KMS-11 (cell line): ENCODE measurements at regions not wholly inside any gene's neighbourhood (a gene's known extent, or its start where the extent isn't known, plus 50 kb on each side); places are given as distances from the start of the nearest gene placed in this dataset.

Source experiments
- H2AFZ ChIP-seq: fragments of 200-600 bp; sonication (generic); 2 replicates; pipeline ENCODE4 v1.6.1; 2016; ENCODE audit warnings: antibody characterized with exemption, mixed run types, low read depth
- H3K27ac ChIP-seq: fragments of 200-600 bp; sonication (generic); 2 replicates; pipeline ENCODE4 v1.6.1; 2016; ENCODE audit warnings: mild to moderate bottlenecking, mixed run types
- H3K27me3 ChIP-seq: fragments of 200-600 bp; sonication (generic); 2 replicates; pipeline ENCODE4 v1.6.1; 2017; ENCODE audit warnings: mild to moderate bottlenecking, low read depth, mixed run types, moderate library complexity; ENCODE audit not compliant: insufficient read depth
- H3K36me3 ChIP-seq: fragments of 200-600 bp; sonication (generic); 2 replicates; pipeline ENCODE4 v1.6.1; 2017; ENCODE audit warnings: mild to moderate bottlenecking, mixed run types; ENCODE audit not compliant: insufficient read depth
- H3K4me1 ChIP-seq: fragments of 200-600 bp; sonication (generic); 2 replicates; pipeline ENCODE4 v1.6.1; 2016; ENCODE audit warnings: mild to moderate bottlenecking, low read depth, mixed run types; ENCODE audit not compliant: poor library complexity, severe bottlenecking
- H3K4me2 ChIP-seq: fragments of 200-600 bp; sonication (generic); 2 replicates; pipeline ENCODE4 v1.7.0; 2016; ENCODE audit warnings: mild to moderate bottlenecking, mixed run types
- H3K4me3 ChIP-seq: fragments of 200-600 bp; sonication (generic); IDR thresholded peaks from 2 replicates; pipeline ENCODE4 v1.6.1; 2017; ENCODE audit warnings: low read depth, low read length, mixed read lengths; ENCODE audit not compliant: insufficient read depth
- H3K79me2 ChIP-seq: fragments of 200-600 bp; sonication (generic); 2 replicates; pipeline ENCODE4 v1.6.1; 2016; ENCODE audit warnings: low read depth, mixed run types; ENCODE audit not compliant: insufficient read depth
- H3K9ac ChIP-seq: fragments of 200-600 bp; sonication (generic); 2 replicates; pipeline ENCODE4 v1.6.1; 2016; ENCODE audit warnings: mild to moderate bottlenecking, mixed run types
- H4K20me1 ChIP-seq: fragments of 200-600 bp; sonication (generic); 2 replicates; pipeline ENCODE4 v1.6.1; 2016; ENCODE audit warnings: mild to moderate bottlenecking, mixed run types; ENCODE audit not compliant: insufficient read depth
- TF ChIP-seq, protein P1 (sequence below): fragments of 200-600 bp; sonication (generic); conservative IDR thresholded peaks from 2 replicates; pipeline ENCODE4 v1.6.1; 2017; ENCODE audit warnings: low read depth, mild to moderate bottlenecking, antibody characterized with exemption, low read length, moderate library complexity, mixed read lengths

DNA sequence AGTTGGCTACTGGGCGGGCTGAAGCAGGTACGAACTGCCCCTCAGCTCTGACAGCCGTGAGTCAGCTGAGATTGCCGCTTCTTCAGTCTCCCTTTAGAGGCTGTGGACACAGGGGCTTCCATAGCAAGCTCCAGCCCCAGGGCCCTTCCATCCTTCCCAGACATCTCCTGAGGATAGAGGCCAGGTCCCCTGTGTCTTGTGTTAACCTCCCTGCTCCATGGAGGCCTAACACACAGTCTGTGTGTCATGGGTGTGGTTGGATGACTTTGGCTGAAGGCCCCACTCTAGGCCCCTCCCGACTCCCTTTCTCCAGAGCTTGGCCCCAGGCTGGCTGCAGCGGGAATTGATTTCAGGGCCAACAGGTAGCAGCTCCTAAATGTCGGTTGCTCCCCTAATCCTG lies 116.1 kb upstream of the TLE3 start:
- H3K79me2 ChIP-seq: no peaks in the 10 kb centered on the region
- no peaks in the 10 kb centered on the region for H4K20me1 ChIP-seq
- no peak overlapping the region for H3K27ac ChIP-seq
- TF ChIP-seq, protein P1, sequence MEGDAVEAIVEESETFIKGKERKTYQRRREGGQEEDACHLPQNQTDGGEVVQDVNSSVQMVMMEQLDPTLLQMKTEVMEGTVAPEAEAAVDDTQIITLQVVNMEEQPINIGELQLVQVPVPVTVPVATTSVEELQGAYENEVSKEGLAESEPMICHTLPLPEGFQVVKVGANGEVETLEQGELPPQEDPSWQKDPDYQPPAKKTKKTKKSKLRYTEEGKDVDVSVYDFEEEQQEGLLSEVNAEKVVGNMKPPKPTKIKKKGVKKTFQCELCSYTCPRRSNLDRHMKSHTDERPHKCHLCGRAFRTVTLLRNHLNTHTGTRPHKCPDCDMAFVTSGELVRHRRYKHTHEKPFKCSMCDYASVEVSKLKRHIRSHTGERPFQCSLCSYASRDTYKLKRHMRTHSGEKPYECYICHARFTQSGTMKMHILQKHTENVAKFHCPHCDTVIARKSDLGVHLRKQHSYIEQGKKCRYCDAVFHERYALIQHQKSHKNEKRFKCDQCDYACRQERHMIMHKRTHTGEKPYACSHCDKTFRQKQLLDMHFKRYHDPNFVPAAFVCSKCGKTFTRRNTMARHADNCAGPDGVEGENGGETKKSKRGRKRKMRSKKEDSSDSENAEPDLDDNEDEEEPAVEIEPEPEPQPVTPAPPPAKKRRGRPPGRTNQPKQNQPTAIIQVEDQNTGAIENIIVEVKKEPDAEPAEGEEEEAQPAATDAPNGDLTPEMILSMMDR: no peak
- no peak overlapping the region for H3K4me3 ChIP-seq
- H3K27me3 ChIP-seq: no peaks in the 10 kb centered on the region
- no peak overlapping the region for H3K9ac ChIP-seq
- no peak overlapping the region for H3K4me2 ChIP-seq
- H2AFZ ChIP-seq: no peak overlapping the region
- H3K36me3 ChIP-seq: no peaks in the 10 kb centered on the region
- H3K4me1 ChIP-seq: no peaks in the 10 kb centered on the region

DNA sequence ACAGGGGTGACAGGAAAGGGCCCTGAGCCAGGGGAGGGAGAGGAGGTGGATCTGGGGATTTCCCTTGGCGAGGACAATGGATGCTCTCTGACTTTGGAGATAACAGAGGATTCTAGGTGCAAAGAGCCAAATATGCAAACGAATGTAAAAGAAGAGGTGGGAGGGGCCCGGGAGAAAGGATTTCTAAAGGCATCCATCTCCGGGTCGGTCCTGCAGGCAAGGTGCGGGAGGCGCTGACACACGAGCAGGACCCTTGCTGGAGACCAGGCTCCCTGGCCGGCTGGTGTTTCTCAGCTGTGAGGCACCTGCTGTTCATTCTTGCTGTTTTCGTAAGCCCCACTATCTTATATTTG lies 115.2 kb upstream of the TLE3 start:
- Histone ChIP-seq H3K27me3 (no peaks in the 10 kb centered on the region), H3K4me3 (no peak overlapping the region), H3K27ac (no peak overlapping the region), H2AFZ (no peak overlapping the region), H4K20me1 (no peaks in the 10 kb centered on the region), H3K36me3 (no peaks in the 10 kb centered on the region), H3K9ac (no peak overlapping the region), H3K4me1 (no peaks in the 10 kb centered on the region), H3K79me2 (no peaks in the 10 kb centered on the region), H3K4me2 (no peak overlapping the region)
- TF ChIP-seq, protein P1: no peak

DNA sequence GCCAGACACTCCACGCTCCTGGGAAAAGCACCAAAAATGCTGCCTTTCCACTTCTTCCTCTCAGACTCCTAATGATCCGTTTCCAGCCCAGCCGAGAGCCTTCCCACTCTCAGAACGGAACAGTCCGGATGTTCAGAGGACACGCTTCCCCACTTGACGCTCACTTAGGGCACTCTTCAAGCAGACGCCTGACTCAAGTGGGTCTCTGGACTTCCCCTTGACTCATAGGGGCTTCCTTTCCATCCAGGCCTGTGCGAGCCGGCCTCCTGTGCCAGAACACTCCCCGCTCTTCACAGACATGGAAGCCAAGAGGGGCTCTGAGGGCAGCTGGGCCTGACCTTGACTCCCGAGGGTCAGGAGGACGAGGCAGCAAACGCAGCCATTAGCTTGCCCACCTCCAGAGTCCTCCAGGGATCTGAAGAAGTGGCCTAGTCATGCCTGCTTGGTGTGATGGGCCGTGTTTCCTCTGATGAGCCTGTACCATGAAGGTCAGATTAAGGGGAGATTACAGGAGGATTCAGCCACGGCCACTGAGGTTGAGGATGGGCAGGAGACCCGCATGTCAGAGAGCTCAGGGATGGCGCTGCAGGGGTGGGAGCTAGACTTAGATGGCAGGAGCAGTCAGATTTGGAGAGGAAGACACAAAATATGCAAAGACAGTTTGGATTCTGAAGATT lies 114.7 kb upstream of the TLE3 start:
- no peaks in the 10 kb centered on the region for H3K79me2 ChIP-seq
- H3K4me2 ChIP-seq: no peak overlapping the region
- no peak overlapping the region for H3K27ac ChIP-seq
- H4K20me1 ChIP-seq: no peaks in the 10 kb centered on the region
- no peak overlapping the region for H2AFZ ChIP-seq
- H3K4me3 ChIP-seq: no peak overlapping the region
- H3K27me3 ChIP-seq: no peaks in the 10 kb centered on the region
- TF ChIP-seq, protein P1: no peak
- H3K9ac ChIP-seq: no peak overlapping the region
- H3K36me3 ChIP-seq: no peaks in the 10 kb centered on the region
- H3K4me1 ChIP-seq: no peaks in the 10 kb centered on the region

DNA sequence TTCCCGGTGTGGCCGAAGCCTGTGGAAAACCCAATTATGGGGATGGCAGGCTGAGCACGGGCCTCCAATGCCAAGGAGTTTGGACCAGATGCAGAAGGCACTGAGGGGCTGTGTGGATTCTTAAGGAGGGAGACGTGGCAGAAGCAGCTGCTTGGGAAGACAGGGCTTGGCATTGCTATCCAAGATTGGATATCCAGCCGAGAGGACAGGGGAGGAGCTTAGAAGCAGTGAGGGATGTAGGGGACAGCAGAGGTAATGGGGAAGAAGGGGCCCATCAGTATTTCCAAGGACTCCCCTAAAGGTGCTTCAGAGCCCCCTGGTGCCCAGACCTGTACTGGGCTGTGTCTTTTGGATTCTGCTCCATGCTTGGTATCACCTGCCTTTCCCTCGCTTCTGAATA lies 112.8 kb upstream of the TLE3 start:
- no peak overlapping the region for H3K4me2 ChIP-seq
- H3K27ac ChIP-seq: no peak overlapping the region
- H3K4me3 ChIP-seq: no peak overlapping the region
- no peaks in the 10 kb centered on the region for H4K20me1 ChIP-seq
- H3K27me3 ChIP-seq: no peaks in the 10 kb centered on the region
- H3K4me1 ChIP-seq: no peaks in the 10 kb centered on the region
- no peak overlapping the region for H2AFZ ChIP-seq
- no peaks in the 10 kb centered on the region for H3K36me3 ChIP-seq
- TF ChIP-seq, protein P1: no peak
- H3K79me2 ChIP-seq: no peaks in the 10 kb centered on the region
- no peak overlapping the region for H3K9ac ChIP-seq
